ENCODE measurements at regions not wholly inside any gene's neighbourhood (a gene's known extent, or its start where the extent isn't known, plus 50 kb on each side); places are given as distances from the start of the nearest gene placed in this dataset.

DNA sequence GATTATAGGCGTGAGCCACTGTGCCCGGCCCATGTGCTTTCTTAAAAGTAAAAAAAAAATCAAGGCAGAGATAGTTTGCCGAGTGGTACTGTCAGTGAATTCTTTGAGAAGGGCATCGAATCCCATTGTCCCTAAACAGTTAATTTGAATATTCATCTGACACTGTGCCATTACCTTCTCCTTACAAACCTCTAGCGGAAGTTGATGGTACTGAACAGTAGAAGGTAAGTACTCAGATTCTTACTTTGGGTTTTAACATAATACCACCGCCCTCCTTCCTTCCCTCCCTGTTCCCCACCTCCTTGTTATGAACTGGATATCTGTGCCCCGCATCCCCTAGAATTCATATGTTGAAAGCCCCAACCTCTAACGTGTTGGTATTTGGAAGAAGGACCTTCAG, 58.2 kb upstream of the CLMP start:
- TF ChIP-seq FOXP2 (optimal IDR thresholded peaks at IDR 0.05; ENCODE audit: borderline replicate concordance, extremely low read depth, extremely low read length, insufficient read depth) (no peak), TAF1 (IDR thresholded peaks at IDR 0.05; ENCODE audit: borderline replicate concordance, insufficient read depth, low read length) (no peak), SIN3A (IDR thresholded peaks at IDR 0.05; ENCODE audit: borderline replicate concordance, insufficient read depth, low read length) (no peak), POLR2AphosphoS5 (IDR thresholded peaks at IDR 0.05; ENCODE audit: low read depth, low read length) (no peak)
- TF ChIP-seq, protein P1, sequence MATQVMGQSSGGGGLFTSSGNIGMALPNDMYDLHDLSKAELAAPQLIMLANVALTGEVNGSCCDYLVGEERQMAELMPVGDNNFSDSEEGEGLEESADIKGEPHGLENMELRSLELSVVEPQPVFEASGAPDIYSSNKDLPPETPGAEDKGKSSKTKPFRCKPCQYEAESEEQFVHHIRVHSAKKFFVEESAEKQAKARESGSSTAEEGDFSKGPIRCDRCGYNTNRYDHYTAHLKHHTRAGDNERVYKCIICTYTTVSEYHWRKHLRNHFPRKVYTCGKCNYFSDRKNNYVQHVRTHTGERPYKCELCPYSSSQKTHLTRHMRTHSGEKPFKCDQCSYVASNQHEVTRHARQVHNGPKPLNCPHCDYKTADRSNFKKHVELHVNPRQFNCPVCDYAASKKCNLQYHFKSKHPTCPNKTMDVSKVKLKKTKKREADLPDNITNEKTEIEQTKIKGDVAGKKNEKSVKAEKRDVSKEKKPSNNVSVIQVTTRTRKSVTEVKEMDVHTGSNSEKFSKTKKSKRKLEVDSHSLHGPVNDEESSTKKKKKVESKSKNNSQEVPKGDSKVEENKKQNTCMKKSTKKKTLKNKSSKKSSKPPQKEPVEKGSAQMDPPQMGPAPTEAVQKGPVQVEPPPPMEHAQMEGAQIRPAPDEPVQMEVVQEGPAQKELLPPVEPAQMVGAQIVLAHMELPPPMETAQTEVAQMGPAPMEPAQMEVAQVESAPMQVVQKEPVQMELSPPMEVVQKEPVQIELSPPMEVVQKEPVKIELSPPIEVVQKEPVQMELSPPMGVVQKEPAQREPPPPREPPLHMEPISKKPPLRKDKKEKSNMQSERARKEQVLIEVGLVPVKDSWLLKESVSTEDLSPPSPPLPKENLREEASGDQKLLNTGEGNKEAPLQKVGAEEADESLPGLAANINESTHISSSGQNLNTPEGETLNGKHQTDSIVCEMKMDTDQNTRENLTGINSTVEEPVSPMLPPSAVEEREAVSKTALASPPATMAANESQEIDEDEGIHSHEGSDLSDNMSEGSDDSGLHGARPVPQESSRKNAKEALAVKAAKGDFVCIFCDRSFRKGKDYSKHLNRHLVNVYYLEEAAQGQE (IDR thresholded peaks at IDR 0.05; ENCODE audit: insufficient read depth in 1 of 2, low read depth in 2 of 2, low read length in 2 of 2) = no peak

DNA sequence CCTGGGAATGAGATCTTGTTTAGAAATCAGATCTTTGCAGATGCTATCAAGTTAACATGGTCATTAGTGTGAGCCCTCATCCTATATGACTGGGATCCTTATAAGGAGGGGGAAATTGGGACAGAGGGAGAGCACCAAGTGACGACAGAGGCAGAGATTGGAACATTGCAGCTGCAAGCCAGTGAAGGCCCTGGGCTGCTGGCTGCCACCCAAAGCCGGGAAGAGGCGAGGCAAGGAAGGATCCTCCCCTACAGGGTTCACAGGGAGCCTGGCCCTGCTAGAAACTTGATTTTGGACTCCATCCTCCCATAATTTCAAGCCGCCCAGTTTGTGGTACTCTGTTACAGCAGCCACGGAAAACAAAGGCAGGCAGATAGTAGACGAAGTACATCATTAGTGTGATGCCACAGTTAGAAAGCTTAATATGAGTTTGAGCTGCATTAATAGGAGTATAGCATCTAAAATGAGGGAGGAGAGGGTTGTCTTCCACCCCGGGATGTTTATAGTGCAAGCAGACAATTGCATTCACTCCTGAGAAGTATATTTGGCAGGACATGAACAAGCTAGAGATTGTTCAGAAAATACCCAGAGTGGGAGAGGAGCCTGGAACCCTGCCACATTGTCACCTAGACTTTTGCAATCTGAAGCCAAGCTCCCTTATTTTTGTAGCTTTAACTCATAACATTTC, 56.8 kb upstream of the CLMP start:
- no peak for TF ChIP-seq FOXP2 (optimal IDR thresholded peaks at IDR 0.05; ENCODE audit: borderline replicate concordance, extremely low read depth, extremely low read length, insufficient read depth)
- no peak for TF ChIP-seq SIN3A (IDR thresholded peaks at IDR 0.05; ENCODE audit: borderline replicate concordance, insufficient read depth, low read length)
- TF ChIP-seq POLR2AphosphoS5 (IDR thresholded peaks at IDR 0.05; ENCODE audit: low read depth, low read length) = no peak
- TF ChIP-seq TAF1 (IDR thresholded peaks at IDR 0.05; ENCODE audit: borderline replicate concordance, insufficient read depth, low read length) = no peak
- TF ChIP-seq, protein P1 (IDR thresholded peaks at IDR 0.05; ENCODE audit: insufficient read depth in 1 of 2, low read depth in 2 of 2, low read length in 2 of 2) = no peak

DNA sequence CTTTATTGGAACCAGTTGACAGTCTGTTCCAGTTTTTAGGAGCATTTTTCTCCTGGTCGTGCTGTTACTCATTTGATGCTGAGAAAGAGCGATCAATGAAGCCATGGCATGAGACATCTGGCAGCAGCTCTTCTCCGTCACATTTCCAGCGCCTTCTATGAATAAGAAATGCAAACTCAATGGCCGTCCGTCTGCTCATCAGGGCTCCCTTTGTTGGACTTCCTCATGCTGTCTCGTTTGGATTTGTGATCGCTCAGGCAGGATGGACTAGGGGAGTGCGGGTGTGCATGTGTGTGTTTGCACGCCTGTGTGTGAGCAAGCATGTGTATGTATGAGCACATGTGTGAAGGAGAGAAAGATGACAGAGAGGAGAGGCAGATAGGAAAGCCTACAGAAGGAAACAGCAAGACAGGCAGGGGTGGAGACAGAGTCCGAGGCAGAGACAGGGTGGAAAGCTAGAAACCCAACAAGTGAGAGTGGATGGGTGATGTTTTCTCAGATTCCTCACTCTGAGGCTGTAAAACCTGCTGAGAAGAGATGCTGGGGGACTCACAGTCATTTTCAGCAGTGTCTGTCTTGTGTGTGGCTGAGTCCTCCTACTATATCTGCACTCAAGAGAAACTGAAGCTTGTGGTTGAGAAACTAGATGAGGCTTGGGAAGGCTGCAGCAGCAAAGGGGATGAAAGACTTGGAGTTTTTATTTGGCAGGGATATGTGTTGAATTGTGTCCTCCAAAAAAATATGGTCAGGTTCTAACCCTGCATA, 56.0 kb upstream of the CLMP start:
- no peak for TF ChIP-seq TAF1 (IDR thresholded peaks at IDR 0.05; ENCODE audit: borderline replicate concordance, insufficient read depth, low read length)
- TF ChIP-seq FOXP2 (optimal IDR thresholded peaks at IDR 0.05; ENCODE audit: borderline replicate concordance, extremely low read depth, extremely low read length, insufficient read depth) = no peak
- TF ChIP-seq POLR2AphosphoS5 (IDR thresholded peaks at IDR 0.05; ENCODE audit: low read depth, low read length) = no peak
- TF ChIP-seq, protein P1 (IDR thresholded peaks at IDR 0.05; ENCODE audit: insufficient read depth in 1 of 2, low read depth in 2 of 2, low read length in 2 of 2) = no peak
- no peak for TF ChIP-seq SIN3A (IDR thresholded peaks at IDR 0.05; ENCODE audit: borderline replicate concordance, insufficient read depth, low read length)

DNA sequence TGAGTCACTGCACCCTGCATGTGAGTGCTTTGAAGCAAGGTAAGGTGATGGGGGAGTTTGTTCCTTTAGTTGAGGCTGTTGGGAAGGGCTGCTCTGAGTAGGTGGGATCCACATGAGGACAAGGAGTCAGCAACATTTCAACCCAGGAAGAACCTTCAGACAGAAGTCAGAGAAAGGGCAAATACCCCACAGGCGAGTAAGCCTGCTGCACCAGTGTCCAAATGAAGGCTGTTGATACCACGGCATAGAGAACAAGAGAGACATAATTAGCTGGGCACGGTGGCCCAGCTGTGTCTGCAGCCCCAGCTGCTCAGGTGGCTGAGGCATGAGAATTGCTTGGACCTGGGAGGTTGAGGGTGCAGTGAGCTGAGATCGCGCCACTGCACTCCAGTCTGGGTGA, 54.3 kb upstream of the CLMP start:
- TF ChIP-seq FOXP2 (optimal IDR thresholded peaks at IDR 0.05; ENCODE audit: borderline replicate concordance, extremely low read depth, extremely low read length, insufficient read depth) (no peak), SIN3A (IDR thresholded peaks at IDR 0.05; ENCODE audit: borderline replicate concordance, insufficient read depth, low read length) (no peak), TAF1 (IDR thresholded peaks at IDR 0.05; ENCODE audit: borderline replicate concordance, insufficient read depth, low read length) (no peak), POLR2AphosphoS5 (IDR thresholded peaks at IDR 0.05; ENCODE audit: low read depth, low read length) (no peak)
- TF ChIP-seq, protein P1 (IDR thresholded peaks at IDR 0.05; ENCODE audit: insufficient read depth in 1 of 2, low read depth in 2 of 2, low read length in 2 of 2) = no peak

Data from PFSK-1 (cell line).